Caki2 (cell line): ENCODE measurements at regions not wholly inside any gene's neighbourhood (a gene's known extent, or its start where the extent isn't known, plus 50 kb on each side); places are given as distances from the start of the nearest gene placed in this dataset.
"Not testable (repeated sequence)": the region's sequence is repeated elsewhere in the genome, so short reads cannot be mapped to it uniquely, and the experiment has no call there.

Experiments
- DNase-seq: peaks from one replicate; pipeline ENCODE4 v3.0.0-alpha.2; 2015; ENCODE audit warnings: low read depth
- in situ Hi-C: cut with HindIII; loops from 2 replicates; pipeline ENCODE4 v1.10.0; 2016; ENCODE audit warnings: low sequenced_read_pairs, low pct_unique_long_range_greater_than_20kb, mixed read lengths

GRCh38 chr16:65312795-65313194 is 190.9 kb upstream of the CDH11 start:
- in situ Hi-C loops: no loop called here

GRCh38 chr16:65312071-65312470 is 190.2 kb upstream of the CDH11 start:
- in situ Hi-C loops: no loop called here
- DNase-seq: no peak

More at GRCh38 chr16:65312795-65313194, 190.9 kb upstream of the CDH11 start:
- DNase-seq: no peak

GRCh38 chr16:65310491-65310890 is 188.6 kb upstream of the CDH11 start:
- DNase-seq, in situ Hi-C loops: not testable (repeated sequence)

GRCh38 chr16:65309354-65309753 is 187.5 kb upstream of the CDH11 start:
- DNase-seq: no peak

GRCh38 chr16:65308506-65308905 is 186.6 kb upstream of the CDH11 start:
- in situ Hi-C loops: no loop called here
- DNase-seq: no peak

More at GRCh38 chr16:65309354-65309753, 187.5 kb upstream of the CDH11 start:
- in situ Hi-C loops: no loop called here

GRCh38 chr16:65307286-65307685 is 185.4 kb upstream of the CDH11 start:
- no peak for DNase-seq
- in situ Hi-C loops: no loop called here

- DNase-seq: no peak
- in situ Hi-C loops: no loop called here
Measured at GRCh38 chr16:65306722-65307121, 184.9 kb upstream of the CDH11 start.

GRCh38 chr16:65306300-65306699 is 184.4 kb upstream of the CDH11 start:
- DNase-seq: no peak
- in situ Hi-C loops: no loop called here

GRCh38 chr16:65305266-65305959 is 183.6 kb upstream of the CDH11 start:
- in situ Hi-C loops: no loop called here
- no peak for DNase-seq

- in situ Hi-C loops: no loop called here
- no peak for DNase-seq
Measured at GRCh38 chr16:65301029-65301428, 179.2 kb upstream of the CDH11 start.

- no peak for DNase-seq
- in situ Hi-C loops: no loop called here
Measured at GRCh38 chr16:65297453-65297852, 175.6 kb upstream of the CDH11 start.

GRCh38 chr16:65295527-65295926 is 173.7 kb upstream of the CDH11 start:
- in situ Hi-C loops: no loop called here

GRCh38 chr16:65294708-65295107 is 172.8 kb upstream of the CDH11 start:
- DNase-seq: no peak
- in situ Hi-C loops: no loop called here

More at GRCh38 chr16:65295527-65295926, 173.7 kb upstream of the CDH11 start:
- no peak for DNase-seq

GRCh38 chr16:65294165-65294564 is 172.3 kb upstream of the CDH11 start:
- no peak for DNase-seq
- in situ Hi-C loops: no loop called here

GRCh38 chr16:65289022-65289421 is 167.2 kb upstream of the CDH11 start:
- in situ Hi-C loops: no loop called here
- no peak for DNase-seq

- DNase-seq: no peak
- in situ Hi-C loops: no loop called here
Measured at GRCh38 chr16:65287307-65287706, 165.4 kb upstream of the CDH11 start.

- in situ Hi-C loops: no loop called here
- no peak for DNase-seq
Measured at GRCh38 chr16:65285128-65286048, 163.5 kb upstream of the CDH11 start.

- DNase-seq: no peak
- in situ Hi-C loops: no loop called here
Measured at GRCh38 chr16:65284626-65285025, 162.8 kb upstream of the CDH11 start.

GRCh38 chr16:65283181-65283651 is 161.4 kb upstream of the CDH11 start:
- in situ Hi-C loops: no loop called here
- no peak for DNase-seq
